Activated CD8-positive, alpha-beta memory T cell treated with anti-CD3 and anti-CD28 coated beads for 24 hours (primary cell): ENCODE measurements at regions not wholly inside any gene's neighbourhood (a gene's known extent, or its start where the extent isn't known, plus 50 kb on each side); places are given as distances from the start of the nearest gene placed in this dataset.

Experiments used
- DNase-seq: peaks from one replicate; pipeline ENCODE4 v3.0.0-alpha.2; 2020

DNA sequence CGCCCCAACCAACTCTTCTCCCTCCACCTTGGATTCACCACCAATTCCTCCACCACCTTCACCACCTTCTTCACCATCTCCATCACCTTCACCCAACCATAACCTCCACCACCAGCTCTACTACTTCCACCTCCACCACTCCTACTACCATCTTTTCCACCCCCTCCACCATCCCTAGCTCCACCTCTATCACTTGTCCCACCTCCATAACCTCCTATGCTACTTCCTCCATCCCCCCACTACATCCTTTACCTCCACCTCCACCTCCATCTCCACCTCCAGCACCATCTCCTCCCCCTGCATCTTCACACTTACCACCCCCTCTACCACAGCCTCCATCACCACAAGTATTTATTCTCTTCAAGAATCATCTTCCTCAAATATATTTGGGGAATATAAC, 254.9 kb upstream of the EGLN3 start:
- DNase-seq, result no peak

DNA sequence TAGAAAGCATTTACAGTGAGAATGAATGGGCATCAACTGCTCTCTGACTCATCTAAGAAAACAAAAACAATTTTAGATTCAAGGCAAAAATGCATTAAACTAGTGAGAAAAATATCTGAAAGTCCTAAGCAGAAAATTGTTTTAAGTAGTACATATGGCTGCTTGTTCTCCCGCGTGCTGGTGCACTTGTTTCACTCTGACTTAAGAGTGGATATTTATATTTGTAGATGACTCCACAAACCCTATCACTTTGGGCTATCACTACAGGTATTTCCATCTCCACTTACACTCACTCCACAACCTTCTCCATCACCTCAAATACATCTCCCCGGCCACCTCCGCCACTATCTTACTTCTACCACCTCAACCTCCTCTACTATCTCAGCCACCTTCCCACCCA, 253.9 kb upstream of the EGLN3 start:
- DNase-seq, result no peak

DNA sequence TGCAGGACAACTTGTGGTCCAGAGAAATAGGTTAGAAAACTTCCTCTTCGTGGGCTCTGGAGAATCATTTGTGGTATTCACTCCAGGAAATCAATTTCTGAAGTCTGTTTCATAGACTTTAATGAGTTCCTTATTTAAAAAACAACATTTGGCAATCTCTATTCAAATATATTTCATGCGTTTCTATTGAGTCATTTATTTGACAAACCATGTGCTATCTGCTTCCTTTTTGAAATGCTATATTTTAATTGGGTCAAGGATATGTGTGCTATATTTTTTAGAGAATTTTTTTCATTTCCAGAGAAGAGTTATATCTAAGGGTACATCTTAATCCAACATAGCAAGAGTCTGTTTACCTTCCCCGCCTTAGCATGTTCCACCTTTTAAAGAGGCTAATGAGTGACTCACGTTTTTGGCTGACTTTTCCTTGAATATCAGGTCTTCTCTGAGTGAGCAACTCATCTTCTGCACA, 252.4 kb upstream of the EGLN3 start:
- no peak for DNase-seq

DNA sequence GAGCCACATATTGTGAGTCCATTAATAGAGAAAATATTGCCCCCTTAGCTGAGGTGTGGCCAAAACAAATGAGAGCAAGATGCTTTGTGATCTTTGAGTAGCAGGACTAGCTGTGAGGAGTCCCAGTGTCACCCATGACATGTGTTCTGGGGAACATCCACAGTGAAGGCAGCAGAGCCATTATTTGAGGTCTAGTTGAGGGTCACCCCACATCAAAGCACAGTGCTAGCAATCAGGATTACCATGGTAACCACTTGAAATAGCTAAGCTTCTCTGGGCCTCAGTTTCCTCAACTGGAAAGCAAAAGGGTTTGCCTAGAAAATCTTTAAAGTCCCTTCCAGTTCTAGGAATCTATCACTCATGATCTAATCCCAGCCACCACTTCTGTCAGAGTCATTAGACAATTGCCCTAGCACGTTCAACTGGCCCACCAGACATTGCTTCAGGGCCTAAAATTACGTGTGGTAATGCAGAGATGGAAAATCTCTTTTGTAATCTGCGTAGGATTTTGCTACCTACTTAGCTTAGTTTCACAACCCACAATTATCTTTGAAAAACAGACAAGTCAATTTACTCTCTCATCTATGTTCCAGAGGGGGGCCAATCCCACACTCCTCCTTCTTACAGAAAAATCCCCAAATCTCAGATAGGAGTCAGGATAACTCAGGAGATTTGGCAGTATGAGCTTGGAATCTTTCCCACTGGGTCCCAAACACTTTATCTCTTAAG, 251.2 kb upstream of the EGLN3 start:
- no peak for DNase-seq

DNA sequence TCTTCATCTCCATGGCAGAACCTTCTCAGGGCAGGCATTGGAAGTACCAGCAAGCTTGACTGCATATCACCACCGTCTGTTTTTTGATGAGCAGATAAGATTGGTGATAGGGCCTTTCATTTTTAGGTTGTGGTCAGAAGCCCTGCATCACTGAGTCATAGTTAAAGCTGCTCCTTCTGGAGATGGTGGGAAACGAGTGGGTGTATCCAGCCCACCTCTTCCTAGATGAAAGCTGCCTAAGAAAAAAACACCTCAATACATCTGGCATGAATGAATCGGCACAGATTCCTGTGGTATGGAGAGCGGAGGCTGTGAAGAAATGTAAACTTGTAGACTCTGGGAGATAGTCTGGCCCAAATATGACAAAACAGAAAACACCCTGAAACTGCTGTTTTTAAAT, 248.7 kb upstream of the EGLN3 start:
- no peak for DNase-seq

DNA sequence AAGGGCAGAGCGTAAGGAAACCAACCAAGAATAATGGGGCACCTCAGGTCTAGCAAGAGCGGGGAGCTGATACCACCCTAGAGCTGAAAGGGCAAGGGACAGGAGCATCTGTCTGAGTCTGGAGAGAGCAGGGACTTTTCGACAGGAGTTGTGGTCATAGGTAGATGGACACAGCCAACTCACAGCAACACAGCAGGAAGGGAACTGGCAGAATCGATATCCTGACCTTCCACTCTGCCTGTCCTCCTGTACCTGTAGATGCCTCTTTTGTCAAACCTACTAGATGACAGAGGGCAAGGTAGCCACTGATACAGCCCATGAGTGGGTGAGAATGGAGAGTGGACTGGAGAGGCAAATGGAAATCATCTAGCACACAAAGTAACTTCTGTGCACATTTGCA, 247.2 kb upstream of the EGLN3 start:
- no peak for DNase-seq

DNA sequence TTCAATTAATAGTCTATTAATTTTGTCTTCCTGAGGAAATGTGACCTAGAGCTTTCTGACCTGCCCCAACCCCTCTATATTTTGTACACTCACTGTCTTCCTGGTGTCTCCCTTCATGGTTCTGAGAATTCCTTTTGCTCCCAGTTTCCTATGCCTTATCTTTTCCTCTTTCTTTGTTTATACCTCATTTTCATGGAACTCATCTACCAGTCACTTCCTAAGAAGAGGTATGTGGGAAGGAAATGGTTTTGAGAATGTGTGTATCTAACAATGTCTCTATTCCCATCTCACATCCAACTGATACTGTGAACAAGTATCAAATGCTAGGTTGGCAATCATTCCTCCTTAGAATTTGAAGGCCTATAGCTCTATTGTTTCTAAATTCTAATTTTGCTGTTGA, 245.1 kb upstream of the EGLN3 start:
- no peak for DNase-seq

DNA sequence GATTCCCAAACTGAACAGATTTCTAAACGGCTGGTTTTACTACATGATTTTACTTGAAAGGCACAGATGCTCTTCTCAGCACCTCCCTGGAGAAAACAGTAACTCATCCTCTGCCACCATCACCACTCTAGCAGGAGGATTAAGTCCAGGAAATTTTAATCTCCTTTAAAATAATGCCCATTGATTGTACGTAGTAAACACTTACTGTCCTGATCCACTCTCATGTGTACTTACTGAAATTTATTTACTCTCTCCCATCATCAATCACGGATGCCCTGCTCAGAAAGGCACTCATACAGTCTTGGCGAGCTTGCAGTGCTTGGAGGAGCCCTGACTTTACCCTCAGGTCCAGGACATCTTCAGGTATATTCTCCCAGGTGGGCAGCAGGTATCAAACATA, 239.8 kb upstream of the EGLN3 start:
- no peak for DNase-seq

DNA sequence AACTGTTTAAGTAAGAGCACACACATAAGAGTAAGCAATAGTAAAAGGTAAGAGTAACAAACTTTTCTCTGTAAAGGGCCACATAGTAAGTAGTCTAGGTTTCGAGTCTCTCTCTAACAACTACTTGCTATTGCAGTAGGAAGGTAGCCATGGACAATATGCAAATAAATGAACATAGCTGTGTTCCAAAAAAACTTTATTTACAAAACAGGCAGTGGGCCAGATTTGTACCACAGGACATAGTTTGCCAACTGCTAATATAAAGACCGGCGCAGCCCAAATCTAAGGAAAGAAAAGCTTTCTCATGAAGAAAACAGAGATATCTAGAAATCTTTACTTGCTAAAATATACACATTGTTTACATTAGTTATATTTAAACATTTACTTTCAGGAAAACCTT, 239.0 kb upstream of the EGLN3 start:
- no peak for DNase-seq

DNA sequence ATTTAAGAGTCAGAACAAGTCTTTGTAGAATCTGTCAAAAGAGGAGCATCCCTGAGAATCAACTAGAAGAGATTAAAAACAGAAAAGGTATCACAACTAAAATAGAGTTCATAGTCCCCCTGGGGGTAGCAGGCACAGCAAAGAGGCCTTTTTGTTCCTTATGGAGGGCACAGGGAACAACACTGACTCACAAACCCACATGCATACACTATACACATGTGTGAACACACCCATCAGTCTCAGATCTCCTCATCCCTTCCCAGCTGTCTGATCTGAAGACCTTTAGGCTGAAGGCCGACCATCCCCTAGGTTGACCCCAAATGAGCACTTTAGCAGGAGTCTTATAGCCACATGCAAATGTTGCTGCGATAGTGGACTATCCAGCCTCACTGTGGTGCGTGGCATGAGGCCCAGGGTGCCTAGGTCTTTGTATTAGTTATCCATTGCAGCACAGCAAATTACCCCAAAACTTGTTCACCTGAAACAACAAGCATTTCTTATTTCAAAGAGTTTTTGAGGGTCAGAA, 236.7 kb upstream of the EGLN3 start:
- no peak for DNase-seq

DNA sequence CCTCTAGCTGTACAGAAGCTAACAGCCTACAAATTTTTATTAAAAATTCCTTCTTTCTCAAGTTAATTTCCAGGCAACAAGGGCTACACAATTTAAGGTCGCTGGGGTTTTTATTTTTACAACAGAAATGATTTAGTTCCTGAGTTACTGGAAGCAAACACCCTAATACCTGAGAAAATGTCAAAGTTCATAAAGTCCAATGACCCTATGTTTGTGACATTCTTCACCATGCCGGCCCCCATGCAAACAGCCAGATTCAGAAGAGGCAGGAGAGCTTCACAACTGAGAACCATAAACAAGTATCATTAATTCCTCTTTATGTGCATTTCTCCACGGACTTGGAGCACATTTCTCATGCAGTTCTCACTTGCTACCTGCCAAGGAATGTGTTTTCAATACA, 236.2 kb upstream of the EGLN3 start:
- no peak for DNase-seq

DNA sequence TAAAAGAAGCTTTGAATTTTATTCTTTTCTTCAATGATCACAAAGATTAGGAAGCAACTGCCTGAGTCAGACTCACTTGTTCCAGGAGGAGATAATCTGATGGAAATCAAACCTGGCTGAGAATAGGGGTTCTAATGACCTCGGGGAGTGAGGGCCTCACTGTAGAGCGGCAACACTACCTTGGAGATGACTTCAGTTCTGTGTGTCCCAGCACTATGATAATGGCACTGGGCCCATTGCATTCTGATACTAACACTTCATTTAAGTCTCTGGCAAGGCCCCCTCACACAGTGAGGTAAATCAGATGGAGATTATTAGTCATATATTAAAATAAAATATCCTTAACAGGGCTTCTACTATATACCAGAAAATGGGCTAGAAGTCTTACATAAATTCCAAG, 233.3 kb upstream of the EGLN3 start:
- no peak for DNase-seq

DNA sequence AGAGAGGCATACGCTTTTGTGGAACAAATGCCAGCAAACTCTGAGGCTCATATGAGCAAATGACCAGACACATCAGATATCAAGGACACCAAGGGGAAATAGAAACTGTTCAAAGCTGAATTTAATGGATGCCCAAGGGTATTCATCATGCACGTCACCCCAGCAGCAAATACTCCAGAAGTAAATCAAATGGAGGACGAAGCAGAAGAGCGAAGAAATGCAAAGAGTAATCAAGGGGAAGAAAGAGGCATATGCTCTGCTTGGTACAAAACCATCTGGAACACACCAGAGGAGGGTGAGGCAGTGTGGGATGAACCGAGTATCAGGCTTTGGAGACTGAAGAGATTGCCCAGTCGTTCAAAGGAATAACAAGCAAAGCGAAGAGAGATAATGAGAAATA, 232.6 kb upstream of the EGLN3 start:
- DNase-seq, result no peak

DNA sequence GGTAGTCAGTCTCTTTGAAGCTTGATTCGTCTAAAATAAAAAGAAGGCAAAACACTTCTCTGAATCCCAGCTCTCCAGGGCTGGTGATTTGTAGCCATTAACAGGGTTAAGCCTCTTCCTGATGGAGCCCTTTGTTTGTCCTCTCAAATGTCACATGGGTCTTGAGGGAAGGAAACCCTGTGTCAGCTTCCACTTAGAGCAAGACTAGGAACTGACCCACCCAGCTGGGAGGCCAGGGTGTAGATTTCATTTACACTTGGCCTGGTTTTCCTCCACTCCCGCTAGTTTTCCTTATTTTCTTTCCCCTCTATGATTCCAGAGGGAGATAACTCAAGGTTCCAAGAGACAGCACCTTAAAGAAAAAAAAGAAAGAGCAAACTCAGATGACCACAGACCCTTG, 230.5 kb upstream of the EGLN3 start:
- no peak for DNase-seq

DNA sequence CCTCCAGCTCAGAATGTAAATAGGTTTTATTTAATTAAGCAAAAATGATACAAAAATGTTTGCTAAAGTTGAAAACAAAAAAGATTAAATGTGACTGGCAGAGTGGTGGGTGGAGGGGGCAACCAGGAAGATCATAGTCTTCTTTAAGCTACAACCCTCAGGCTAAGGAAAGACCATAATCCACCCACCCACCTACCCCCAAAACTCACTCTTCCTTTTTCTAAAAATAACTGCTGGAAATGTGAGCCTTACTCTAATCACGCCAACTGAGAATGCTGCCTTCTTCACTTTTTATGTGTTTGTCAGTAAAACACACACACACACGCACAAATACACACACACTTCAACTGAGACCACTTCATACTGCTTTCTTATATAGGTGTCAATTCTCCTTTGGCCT, 230.0 kb upstream of the EGLN3 start:
- no peak for DNase-seq

DNA sequence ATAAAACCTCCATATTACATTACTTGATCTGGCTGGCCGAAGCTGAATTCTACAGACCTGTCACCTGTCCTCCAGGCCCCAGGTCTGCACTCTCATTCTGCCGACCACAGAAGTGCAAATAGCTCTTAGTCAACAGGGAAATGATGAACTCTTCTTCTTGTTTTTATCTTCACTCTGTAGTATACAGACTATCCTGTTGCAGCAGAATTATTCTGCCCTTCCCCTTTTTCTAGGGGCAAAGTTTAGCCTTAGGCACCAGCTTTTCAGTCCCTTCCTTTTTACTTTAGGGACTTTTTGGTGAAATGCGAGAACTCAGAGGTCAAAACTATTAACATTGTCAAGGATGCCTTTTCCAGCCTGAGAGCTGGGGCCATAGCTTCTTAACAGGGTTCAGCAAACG, 229.6 kb upstream of the EGLN3 start:
- DNase-seq, result no peak

DNA sequence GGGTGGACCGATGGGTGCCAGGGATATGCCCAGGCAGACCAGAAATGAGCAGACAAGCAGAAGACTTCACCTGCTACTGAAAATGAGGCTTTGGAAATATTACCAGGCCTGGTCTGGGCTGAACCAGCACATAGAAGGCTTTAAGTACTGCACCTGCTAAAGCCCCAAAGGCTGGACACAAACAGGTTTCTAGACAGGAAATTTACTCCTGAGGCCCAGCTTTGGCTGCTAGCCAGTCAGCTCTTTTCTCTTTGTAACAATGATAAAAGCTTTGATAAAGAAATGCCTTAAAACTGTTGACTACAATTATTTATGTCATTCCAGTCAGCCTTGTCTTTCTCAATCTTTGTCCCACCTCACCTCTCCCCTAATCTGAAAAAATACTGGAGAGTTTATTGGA, 228.9 kb upstream of the EGLN3 start:
- no peak for DNase-seq

DNA sequence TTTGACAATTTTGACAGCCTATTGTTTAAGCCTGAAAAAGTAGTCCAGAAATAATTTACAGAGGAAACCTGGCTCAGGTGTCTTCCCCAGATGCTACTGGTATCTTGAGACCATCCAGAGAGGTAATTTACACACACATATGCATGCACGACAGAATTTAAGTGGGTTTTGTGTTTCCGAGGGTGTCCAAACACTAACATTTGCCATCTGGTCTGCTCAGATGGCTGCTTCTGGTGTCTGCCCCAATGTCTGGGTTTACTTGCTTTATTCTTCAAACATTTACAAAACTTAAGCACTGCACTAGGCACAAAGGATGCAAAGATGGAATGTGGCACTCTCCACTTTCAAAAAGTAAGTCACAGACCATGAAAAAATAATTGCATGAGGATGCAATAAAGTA, 226.6 kb upstream of the EGLN3 start:
- no peak for DNase-seq

DNA sequence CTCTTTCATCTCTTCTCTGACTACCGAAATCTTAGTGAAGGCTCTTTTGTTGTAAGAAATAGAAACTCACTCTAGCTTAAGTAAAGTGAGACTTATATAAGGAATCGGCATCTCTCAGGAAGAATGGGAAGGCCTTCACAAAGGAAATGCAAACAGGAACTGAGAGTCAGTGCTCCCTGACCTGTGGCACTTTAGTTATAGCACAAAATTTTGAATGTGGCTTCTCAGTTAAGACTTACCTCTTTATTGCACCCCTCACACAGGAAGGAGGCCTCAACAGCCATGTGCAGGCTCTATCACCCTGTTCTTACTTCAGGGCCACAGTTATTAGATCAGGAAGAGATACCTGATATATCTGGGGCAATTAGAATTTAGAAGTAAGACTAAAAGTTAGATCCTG, 224.7 kb upstream of the EGLN3 start:
- no peak for DNase-seq

DNA sequence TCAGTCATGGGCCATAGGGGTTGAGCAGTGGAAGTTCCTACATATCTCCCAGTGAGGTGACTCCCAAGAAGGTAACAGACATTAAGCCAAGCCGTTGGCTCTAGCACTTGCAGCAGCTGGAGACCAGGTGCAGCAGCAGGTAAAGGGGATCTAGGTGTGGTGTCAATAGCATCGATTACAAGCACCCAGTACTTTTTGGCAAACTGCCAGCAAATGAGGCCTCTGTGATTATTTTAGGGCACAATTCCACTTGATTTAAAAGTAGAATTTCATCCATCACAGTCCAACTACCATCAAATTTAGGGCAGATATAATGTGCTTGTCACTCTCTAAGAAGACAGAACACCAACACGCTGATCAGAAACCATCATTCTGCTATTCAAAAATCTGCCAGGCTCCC, 224.1 kb upstream of the EGLN3 start:
- no peak for DNase-seq

DNA sequence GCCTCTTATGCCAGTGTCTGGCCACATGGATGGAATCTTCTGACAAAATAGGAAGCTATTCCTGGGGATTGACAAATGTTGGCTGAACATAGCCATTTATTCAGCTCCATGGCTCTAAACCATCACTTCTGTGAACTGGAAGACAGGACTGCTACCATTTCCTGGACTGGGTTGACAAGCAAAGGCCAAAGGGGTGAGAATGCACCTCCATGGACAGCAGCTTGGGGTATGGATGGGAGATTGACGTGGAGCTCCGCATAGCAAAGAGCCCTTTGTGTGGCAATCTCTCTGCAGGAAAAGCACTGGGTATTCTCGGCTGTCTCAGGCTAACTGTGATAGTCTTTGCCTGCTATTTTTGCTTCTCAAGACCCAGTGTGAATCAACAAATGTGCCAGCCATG, 223.0 kb upstream of the EGLN3 start:
- DNase-seq, result no peak

DNA sequence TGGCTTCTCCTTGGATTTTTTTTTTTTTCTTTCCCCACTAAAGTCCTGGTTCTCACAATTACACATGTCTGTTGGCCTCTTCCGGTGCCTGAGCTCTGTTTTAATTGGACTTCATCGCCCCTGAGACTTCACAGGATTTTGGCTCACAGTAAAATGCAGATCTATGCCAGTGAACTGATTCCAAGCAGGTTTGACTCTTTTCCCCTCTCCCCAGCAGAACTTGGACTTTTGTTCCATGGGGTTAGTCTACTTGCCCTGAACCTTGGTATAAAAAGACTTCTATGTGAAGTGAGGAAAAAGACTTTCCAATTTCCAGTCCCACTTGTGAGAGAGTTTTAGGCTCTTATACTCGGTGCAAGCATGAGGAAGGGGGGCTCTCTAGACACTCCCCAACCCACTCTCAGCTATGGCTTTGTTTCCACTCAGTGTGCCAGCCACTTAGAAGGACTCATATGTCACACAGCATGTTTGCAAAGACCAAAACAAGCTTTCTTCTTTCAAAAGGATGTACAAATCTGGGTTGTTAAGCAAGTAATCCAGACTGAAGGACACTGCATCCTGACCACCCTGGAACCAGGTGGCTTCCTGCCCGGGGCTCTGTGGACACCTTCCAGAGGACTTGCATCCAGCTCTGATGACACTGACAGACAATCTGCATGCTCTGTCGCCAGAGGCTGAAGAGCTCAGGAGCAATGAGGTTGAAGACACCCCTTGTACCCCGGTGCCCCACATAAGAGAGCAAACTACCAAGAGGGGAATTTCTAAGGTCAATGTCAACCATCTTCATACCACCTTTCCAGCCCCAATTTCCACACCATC, 221.9 kb upstream of the EGLN3 start:
- no peak for DNase-seq

DNA sequence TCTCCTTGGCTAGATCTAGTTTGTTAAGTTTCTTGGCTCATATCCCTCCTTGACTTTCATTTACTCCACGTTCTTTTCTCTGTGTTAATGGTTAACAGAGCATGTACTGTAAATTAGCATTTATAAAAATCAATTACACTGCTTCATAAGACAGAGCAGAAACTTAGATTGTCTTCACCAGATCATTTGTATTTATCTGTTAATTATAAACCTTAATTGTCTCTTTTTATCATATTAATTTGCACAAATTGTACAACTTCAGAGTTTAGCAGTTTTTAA, 221.2 kb upstream of the EGLN3 start:
- DNase-seq, result no peak

DNA sequence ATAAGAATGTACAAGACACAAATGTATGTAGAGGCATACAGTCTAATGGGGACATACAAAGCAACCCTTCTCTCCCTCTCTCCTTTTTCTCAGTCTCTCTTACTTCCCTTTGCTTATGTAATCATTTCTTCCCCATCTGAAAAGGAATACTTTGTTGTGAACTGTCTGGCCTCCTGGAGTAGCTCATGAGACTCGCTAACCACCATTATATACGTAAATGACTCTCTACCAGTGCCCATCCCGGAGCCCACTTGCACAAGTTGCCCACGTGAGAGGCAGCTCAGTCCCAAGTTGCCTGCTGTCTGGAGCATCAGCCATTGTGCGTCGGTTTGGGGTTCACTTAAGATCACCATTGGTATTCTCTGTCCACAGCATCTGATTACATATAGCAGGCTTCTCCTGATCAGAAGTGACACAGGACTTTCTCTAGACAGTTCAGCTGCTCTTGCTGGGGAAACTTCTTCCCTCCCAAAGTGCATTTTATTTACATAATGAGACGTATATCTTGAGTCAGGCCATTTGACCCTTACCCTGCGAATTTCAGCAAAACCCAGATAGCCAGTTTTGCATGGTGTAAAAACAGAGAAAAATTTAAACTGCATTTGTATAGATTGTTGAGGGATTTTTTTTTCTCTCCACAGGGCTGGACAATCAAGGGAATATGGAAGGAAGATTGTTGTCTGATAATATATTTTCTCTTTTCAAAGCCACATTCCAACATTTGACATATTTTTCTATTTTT, 220.7 kb upstream of the EGLN3 start:
- no peak for DNase-seq
